ENCODE measurements at regions not wholly inside any gene's neighbourhood (a gene's known extent, or its start where the extent isn't known, plus 50 kb on each side); places are given as distances from the start of the nearest gene placed in this dataset.

- peak; percentile 97 for DNase-seq
Observed at GRCh38 chr3:194769020-194769643, 83.4 kb downstream of the FAM43A start.

- DNase-seq, result no peak
Observed at GRCh38 chr3:194772241-194773000, 86.7 kb downstream of the FAM43A start.

DNA sequence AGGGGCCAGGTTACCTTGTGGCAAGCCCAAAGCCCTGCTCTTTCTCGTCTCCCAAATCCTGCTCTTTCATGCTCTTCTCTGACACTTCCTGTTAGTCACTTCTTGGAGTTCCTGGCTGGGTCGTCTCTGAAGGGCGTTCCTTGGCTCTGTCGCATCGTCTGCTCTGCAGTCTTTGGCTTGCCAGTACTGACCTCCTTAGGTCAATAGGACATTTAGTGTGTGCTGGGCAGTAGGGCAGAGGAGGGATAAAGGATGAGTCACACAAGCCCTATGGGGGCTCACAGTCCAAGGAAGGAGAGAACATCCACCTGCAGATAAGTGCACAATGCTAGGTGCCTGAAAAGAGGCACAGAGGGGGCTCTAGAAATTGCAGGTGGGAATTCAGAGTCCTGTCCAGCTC is 87.5 kb downstream of the FAM43A start:
- DNase-seq, result no peak

GRCh38 chr3:194773771-194774455 is 88.2 kb downstream of the FAM43A start:
- DNase-seq, result no peak

DNA sequence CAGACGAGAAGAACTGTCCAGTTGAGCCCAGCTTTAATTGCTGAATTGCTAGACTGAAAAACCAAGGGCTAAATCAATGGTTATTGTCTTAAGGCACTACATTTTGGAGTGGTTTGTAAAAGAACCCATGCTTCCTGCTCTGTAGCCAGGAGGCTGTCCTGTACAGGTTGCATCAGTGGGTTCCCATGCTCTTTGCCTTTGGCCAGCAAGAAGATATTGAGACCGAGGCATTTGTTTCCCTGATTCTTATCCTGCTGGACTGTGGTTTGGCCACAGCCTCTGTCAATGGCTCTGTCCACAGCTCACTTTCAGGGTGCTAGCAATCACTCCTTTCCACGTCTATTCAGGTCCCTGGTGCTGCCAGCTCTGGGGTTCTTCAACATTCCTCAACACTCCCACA is 89.6 kb downstream of the FAM43A start:
- no peak for DNase-seq

DNA sequence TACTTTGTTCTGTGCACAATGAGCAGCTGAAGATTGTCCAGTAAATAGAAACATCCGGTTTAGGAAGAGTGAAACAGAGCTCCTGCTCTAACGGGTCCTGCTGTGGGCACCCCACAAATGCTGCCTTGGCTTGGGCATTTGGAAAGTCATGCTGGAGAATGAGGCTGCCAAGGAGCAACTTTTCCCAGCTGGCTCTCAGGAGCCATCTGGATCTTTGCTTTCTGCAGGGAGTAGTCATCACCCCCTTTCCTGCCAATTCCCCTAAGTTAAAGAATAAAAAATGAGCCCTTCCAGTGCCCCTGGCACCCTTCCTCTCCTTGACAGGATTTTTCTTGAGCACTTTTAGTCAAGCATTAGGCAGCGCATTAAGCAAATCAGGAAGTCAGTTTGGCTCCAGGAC is 90.0 kb downstream of the FAM43A start:
- no peak for DNase-seq

GRCh38 chr3:194777729-194778128 is 92.0 kb downstream of the FAM43A start:
- no peak for DNase-seq

- no peak for DNase-seq
Observed at GRCh38 chr3:194779729-194780224, 94.1 kb downstream of the FAM43A start.

DNA sequence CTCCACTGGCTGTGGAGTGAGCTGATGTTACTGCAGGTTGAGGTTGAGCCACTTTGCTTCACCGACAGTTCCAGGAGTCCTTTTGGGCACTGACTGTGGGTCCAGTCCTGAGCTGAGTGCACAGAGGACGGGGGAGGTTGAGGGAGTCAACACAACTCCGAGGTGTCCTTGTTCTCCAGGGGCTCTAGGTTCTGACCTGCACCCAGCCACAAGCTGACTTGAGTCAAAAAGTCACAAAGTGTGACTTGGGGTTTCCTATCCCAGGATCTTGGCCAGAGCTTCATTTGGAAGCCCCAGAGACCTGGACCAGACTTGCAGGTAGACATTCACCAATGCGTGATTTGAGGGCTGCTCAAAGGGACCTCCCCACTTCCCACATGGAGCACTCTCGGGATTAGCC is 95.0 kb downstream of the FAM43A start:
- DNase-seq, result no peak

DNA sequence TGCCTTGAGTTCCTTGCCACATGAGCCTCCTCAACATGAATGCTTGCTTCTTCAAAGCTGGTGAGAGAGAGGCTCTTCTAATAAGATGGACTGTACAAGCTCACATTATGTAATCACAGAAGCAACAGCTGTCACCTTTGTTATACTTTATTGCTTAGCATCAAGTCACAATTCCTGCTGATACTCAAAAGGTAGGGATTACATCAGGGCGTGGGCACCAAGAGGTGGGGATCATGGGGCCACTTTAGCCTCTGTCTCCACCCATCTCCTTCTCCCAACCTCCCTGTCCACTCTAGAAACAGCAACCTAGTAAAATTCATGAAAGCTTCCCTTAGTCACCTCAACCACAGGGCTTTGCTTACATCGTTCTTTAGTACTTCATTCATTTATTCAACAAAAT is 95.9 kb downstream of the FAM43A start:
- DNase-seq, result no peak

DNA sequence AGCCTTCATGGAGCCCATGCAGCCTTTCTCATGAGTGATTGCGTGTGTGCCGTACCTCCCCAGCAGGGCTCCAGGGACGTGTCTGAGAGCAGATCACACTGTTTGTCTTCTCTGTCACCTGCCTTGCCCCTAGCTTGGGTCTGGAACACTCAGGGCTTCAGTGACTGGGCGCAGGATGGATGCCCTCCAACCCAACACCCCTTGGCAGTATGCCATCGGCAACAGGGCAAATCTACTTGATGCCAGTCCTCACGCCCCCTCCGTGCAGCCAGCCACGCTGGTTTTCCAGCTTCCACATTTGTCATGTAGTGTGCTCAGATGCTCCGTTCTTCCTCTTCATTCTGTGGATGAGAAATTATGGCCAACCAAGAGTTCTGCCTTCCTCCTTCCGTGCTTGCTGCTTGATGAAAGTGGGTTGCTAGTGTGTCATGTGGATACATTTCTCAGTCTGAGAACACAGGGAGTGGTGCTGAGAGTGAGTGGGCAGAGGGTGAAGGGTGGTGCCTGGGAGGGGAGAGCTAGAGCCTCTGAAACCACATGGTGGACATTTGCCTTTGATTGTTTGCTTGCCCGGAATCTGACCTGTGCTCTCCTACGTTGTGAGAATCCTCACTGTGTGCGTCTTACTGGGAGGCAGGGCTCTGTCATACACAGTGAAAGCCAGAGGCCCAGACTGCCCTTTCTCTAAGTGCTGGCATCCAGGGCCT is 97.2 kb downstream of the FAM43A start:
- DNase-seq, result no peak

- DNase-seq, result no peak
Observed at GRCh38 chr3:194784361-194784760, 98.7 kb downstream of the FAM43A start.

- DNase-seq, result no peak
Observed at GRCh38 chr3:194785315-194785714, 99.6 kb downstream of the FAM43A start.

DNA sequence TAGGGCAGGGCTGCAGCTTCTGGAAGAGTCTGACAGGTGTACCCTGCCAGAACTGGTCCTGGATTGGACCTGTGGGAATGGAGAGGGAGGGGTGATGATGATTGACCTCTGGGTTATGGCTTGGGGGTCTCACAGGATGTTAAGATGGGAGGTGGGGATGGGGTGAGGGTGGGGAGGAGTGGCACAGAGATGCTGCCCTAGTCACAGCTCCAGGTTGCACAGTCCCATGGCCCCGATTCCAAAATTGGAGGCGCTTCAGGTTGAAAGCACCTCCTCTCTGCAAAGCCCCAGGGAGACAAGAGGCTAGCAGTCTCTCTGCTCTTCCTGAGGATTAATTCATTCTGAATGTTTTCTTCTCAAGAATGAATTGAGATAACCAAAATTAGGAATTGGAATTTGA is 101.4 kb downstream of the FAM43A start:
- no peak for DNase-seq

- DNase-seq, result no peak
Observed at GRCh38 chr3:194787650-194788049, 102.0 kb downstream of the FAM43A start.

GRCh38 chr3:194792368-194792767 is 106.7 kb downstream of the FAM43A start:
- no peak for DNase-seq

DNA sequence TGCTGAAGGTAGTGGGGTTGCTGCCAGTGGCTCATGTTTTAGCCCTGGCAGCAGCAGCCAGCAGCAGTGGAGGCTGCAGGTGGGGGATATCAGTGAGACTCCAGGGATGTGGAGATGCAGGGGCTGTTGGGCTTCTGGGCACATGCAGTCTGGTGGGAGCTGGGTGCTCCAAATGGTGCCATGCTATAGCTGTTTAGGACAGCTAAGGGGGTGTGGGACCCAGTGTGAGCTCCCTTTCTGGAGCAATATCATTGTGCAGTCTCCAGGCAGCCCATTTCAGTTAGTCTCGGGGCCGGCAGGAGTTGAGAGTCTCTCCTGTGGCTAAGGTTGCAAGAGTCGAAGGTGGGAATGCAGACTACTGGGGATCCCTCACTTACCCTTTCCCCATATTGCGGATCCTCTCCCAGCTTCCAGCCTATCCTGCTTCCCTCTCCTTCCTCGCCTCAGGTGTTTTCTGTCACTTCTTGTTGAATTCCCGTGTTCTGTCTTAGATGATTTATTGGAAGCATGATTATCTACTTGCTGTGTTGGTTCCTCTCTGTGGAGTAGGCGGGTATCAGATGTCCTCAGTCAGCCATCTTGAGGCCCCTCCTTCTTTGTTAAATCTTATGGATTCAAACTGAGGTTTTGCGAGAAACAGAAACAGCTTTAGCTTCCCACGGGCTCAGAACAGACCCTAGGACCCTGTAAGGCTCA is 112.0 kb downstream of the FAM43A start:
- DNase-seq, result no peak

DNA sequence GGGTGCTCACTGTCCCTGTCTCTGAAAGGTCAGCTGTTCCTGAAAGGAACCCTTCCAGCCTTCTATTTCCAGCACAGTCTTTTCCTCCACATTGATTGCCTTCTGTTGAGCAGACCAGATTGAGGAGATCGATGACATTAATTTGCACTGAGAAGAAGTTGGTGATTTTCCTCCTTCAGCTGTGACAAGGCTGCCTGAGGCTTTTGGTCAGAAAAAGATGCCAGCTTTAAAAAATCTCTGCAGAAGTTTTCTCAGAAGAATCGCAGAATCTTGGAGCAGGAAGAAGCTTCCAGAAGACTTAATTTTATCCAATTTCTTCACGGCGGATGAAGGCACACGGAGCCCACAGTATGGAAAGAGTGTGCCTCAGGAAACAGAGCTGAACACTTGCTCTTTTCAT is 112.8 kb downstream of the FAM43A start:
- no peak for DNase-seq

- no peak for DNase-seq
Observed at GRCh38 chr3:194800002-194800401, 114.3 kb downstream of the FAM43A start.

- DNase-seq, result no peak
Observed at GRCh38 chr3:194801461-194802432, 116.1 kb downstream of the FAM43A start.

DNA sequence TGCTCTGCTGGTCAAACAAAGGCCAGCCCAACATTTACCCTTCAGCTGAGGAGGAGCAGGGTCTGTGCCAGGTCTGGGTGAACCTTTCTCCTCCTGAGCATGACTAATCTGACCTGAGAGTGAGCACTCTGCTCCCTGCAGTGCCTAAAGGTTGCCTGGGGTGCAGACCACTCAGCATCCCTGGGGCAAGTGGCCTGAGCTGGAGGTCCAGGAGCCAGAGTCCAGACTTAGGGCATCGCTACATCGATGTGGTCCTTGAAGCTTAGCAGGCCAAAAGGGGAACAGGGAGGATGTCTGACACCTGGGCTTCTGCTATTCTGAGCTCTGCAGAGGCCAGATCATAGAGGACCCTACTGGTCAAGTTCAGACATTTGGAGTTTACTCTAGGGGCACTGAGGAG is 119.1 kb downstream of the FAM43A start:
- no peak for DNase-seq

DNA sequence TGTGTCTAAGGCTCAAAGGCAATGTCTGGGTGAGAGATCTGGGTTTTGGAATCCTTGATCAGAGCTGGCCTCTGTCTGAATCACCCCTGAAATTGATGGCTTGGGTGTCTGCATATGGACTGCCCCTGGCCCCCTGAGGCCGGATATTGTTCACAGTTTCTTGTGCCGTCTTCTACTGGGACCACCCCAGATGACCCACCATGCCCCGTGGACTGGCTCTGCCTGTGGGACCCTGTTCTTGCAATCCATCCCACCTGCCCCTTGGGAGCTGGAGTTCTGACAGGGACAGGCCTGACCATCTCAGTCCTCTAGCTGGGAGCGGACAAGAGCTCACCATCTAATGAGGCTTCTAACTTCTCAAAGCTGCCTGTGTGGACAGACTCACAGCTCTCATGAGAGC is 119.9 kb downstream of the FAM43A start:
- DNase-seq, result no peak

Measured in GF-D8 (cell line).